ENCODE measurements at regions not wholly inside any gene's neighbourhood (a gene's known extent, or its start where the extent isn't known, plus 50 kb on each side); places are given as distances from the start of the nearest gene placed in this dataset.

DNA sequence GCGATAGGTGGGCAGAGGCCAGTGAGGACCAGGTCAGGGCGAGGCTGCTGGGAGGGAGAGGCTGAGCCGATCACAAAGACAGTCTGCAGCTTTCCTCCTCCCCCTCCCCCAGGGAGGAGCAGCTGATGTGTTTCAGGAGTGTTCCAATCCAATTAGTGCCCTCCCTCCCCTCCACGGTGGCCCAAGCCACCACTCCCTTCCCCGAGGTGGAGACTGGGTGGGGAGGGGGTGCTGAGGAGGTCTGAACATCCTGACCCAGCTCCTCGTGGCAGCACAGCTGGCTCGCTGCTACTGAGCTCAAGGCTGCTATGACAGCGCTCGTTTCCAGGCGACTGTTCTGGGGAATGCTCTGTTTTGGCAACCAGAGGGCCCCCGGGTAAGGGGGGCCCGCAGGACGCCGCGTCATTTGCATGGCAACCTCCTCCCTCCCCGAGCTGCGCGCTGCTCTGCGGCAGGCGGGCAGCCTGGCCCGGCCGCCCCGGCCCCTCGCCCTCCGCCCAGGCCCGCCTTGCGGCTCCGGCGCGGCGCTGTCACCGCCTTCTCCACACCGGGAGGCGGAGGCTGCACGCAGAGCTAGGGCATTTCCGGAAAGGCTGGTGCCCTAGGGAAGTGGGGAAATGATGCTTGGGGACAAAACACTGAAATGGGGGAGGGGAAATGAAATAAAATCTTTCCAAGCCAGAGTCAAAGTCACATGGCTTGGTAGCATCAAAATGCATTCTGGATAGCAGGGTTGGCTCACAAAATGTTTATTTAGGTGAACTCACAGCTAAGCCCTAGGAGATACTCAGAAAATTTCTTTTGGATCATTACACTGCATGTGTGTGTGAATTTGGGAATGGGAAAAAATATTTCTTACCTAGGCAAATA lies 67.4 kb upstream of the PIM1 start:
- peak overlapping the region; percentile 94 for H3K27ac Mint-ChIP-seq
- H3K4me1 Mint-ChIP-seq (ENCODE audit: low read depth), result peaks cover 34% of the 10 kb centered on the region
- TF ChIP-seq, protein P1, sequence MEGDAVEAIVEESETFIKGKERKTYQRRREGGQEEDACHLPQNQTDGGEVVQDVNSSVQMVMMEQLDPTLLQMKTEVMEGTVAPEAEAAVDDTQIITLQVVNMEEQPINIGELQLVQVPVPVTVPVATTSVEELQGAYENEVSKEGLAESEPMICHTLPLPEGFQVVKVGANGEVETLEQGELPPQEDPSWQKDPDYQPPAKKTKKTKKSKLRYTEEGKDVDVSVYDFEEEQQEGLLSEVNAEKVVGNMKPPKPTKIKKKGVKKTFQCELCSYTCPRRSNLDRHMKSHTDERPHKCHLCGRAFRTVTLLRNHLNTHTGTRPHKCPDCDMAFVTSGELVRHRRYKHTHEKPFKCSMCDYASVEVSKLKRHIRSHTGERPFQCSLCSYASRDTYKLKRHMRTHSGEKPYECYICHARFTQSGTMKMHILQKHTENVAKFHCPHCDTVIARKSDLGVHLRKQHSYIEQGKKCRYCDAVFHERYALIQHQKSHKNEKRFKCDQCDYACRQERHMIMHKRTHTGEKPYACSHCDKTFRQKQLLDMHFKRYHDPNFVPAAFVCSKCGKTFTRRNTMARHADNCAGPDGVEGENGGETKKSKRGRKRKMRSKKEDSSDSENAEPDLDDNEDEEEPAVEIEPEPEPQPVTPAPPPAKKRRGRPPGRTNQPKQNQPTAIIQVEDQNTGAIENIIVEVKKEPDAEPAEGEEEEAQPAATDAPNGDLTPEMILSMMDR (IDR thresholded peaks at IDR 0.05; ENCODE audit: unreplicated experiment), result peak; percentile 15
- no peaks in the 10 kb centered on the region for H3K36me3 Mint-ChIP-seq (ENCODE audit: insufficient read depth)
- no peaks in the 10 kb centered on the region for H3K9me3 Mint-ChIP-seq (ENCODE audit: low read depth)
- no peaks in the 10 kb centered on the region for H3K27me3 Mint-ChIP-seq
- peak; percentile 59 for DNase-seq (ENCODE audit: low spot score, unreplicated experiment)
- H3K4me3 Mint-ChIP-seq (ENCODE audit: low read depth), result peak overlapping the region; percentile 35

DNA sequence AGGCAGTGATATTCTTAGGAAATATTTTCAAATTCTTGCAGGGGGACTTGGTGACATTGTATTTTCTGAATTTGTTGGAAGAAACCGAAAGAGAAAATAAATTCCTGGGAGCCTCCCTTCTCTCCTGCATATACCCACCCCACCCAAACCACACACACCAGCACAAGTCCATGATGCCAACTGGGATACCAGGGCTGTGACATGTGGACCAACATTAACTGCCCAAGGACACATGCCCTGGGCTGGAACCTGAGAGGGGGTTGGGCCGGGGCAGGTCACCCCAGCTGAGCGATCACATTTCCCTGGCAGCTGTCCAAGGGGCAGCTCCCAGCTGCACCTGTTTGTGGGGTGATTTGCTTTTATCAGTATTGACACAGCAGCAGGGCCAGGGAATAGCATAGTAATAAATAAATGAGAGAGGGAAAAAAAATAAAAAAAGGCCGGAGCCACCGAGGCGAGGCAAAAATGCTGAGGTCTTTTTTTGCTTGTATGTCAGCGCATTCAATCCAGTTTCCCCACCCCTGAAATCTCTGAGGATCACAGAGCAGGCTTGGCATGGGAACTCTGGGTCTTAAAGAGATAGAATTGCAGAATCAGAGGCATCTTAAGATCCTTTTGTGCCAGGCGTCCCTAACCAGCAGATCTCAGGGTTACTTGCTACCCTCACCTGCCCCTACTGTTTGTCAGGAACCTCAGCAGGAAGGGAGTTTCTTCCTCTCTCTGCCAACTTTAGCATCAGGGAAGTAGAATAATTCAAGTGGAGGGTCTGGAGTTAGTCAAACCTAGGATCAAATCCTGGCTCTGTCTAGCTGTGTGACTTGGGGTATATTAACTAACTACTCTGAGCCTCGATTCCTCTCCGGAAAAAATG lies 66.5 kb upstream of the PIM1 start:
- H3K27ac Mint-ChIP-seq, result peak overlapping the region; percentile 94
- H3K9me3 Mint-ChIP-seq (ENCODE audit: low read depth), result no peaks in the 10 kb centered on the region
- no peaks in the 10 kb centered on the region for H3K36me3 Mint-ChIP-seq (ENCODE audit: insufficient read depth)
- peaks cover 34% of the 10 kb centered on the region for H3K4me1 Mint-ChIP-seq (ENCODE audit: low read depth)
- H3K27me3 Mint-ChIP-seq, result no peaks in the 10 kb centered on the region
- TF ChIP-seq, protein P1 (IDR thresholded peaks at IDR 0.05; ENCODE audit: unreplicated experiment), result no peak
- peak overlapping the region; percentile 35 for H3K4me3 Mint-ChIP-seq (ENCODE audit: low read depth)
- no peak for DNase-seq (ENCODE audit: low spot score, unreplicated experiment)

DNA sequence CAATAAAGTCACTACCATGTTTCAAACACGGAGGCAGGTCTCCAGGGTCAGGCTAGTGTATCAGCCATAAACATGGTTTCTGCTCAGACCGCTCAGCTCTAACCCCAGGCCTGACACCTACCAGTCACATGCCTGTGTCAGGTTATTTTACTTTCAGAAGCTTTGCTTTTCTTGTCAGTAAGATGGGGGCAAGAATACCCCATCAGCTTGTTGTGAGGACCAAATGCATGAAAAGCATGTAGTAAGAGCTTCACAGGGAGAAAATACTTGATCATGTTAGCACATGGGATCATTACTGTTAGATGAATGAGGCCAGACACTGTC lies 65.2 kb upstream of the PIM1 start:
- Mint-ChIP-seq H3K4me3 (ENCODE audit: low read depth) (no peak overlapping the region), H3K27ac (peak overlapping the region; percentile 90), H3K9me3 (ENCODE audit: low read depth) (no peaks in the 10 kb centered on the region), H3K27me3 (no peaks in the 10 kb centered on the region), H3K4me1 (ENCODE audit: low read depth) (peaks cover 34% of the 10 kb centered on the region), H3K36me3 (ENCODE audit: insufficient read depth) (no peaks in the 10 kb centered on the region)
- TF ChIP-seq, protein P1 (IDR thresholded peaks at IDR 0.05; ENCODE audit: unreplicated experiment), result no peak
- DNase-seq (ENCODE audit: low spot score, unreplicated experiment), result no peak

DNA sequence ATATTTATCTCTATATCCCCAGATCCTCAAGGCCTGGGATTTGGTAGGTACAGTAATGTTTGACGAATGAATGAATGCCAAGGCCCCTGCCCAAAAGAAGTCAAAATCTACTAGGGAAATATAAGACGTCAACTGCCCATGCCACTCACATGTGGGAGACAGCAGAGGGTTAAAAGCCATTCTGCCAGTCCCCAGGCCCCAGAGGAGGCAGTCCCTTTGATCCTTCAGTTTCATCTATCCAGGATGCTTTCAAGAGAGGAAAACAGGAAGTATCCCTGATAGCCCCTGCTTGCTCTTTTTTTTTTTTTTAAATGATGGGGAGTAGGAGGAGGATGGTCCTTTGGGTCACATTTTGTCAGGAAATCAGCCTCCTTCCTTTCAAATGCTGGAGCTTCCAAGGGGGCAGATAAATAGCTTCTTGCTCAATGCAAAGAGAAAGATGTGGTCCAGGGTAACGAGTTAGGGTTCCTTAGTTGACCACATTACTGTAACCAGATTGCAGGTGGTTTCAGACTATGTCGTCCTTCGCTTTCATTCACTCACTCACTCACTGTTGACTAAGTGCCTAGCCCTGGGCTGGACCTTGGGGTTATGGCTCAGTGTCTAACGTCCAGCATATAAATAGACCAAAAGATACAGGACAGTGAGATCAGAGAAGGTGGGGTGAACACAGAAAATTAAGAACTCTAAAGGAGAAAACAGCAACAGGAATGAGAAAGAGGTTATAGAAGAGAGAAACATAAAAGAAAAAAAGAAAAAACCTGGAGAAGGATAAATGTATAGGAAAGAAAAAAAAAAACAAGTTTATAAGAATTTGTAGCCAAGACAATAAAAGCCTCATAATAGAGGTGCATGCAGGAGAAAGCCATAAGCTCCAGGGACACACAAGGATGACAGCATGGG lies 64.6 kb upstream of the PIM1 start:
- no peak for DNase-seq (ENCODE audit: low spot score, unreplicated experiment)
- H3K9me3 Mint-ChIP-seq (ENCODE audit: low read depth), result no peaks in the 10 kb centered on the region
- TF ChIP-seq, protein P1 (IDR thresholded peaks at IDR 0.05; ENCODE audit: unreplicated experiment), result no peak
- H3K4me3 Mint-ChIP-seq (ENCODE audit: low read depth), result no peak overlapping the region
- H3K27ac Mint-ChIP-seq, result no peak overlapping the region
- H3K36me3 Mint-ChIP-seq (ENCODE audit: insufficient read depth), result no peaks in the 10 kb centered on the region
- peaks cover 40% of the 10 kb centered on the region for H3K4me1 Mint-ChIP-seq (ENCODE audit: low read depth)
- no peaks in the 10 kb centered on the region for H3K27me3 Mint-ChIP-seq

DNA sequence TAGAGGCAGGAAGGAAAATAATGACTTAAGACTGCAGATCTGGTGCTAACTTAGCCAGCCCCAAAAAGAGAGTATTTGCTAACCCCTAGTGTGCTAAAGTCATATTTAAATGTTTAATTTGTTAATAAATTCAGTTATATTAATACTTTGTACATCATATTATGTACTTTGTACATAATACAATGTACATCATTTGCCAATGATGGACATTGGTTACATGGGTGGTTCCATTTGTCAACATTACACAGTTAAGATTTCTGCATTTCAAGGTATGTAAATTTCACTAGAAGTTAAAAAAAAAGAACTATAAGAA lies 63.9 kb upstream of the PIM1 start:
- no peak overlapping the region for H3K4me3 Mint-ChIP-seq (ENCODE audit: low read depth)
- TF ChIP-seq, protein P1 (IDR thresholded peaks at IDR 0.05; ENCODE audit: unreplicated experiment), result no peak
- peaks cover 44% of the 10 kb centered on the region for H3K4me1 Mint-ChIP-seq (ENCODE audit: low read depth)
- H3K36me3 Mint-ChIP-seq (ENCODE audit: insufficient read depth), result no peaks in the 10 kb centered on the region
- H3K27ac Mint-ChIP-seq, result no peak overlapping the region
- H3K27me3 Mint-ChIP-seq, result no peaks in the 10 kb centered on the region
- no peaks in the 10 kb centered on the region for H3K9me3 Mint-ChIP-seq (ENCODE audit: low read depth)
- no peak for DNase-seq (ENCODE audit: low spot score, unreplicated experiment)

All from progenitor cell of endocrine pancreas (in vitro differentiated cells).